Trophoblast cell (in vitro differentiated cells and primary cell): ENCODE measurements at regions not wholly inside any gene's neighbourhood (a gene's known extent, or its start where the extent isn't known, plus 50 kb on each side); places are given as distances from the start of the nearest gene placed in this dataset.

Source experiments
- DNase-seq, 2 donors: peaks; one replicate each; pipeline ENCODE4 v3.0.0-alpha.2; 2016
- H2AFZ ChIP-seq: 2 replicates; pipeline ENCODE4 v1.6.1; 2013; ENCODE audit warnings: low read length, moderate library complexity, mild to moderate bottlenecking; ENCODE audit not compliant: insufficient read depth, poor library complexity
- H2AK5ac ChIP-seq: 2 replicates; pipeline ENCODE4 v1.6.1; 2013; ENCODE audit warnings: mild to moderate bottlenecking, low read length
- H2BK120ac ChIP-seq: 2 replicates; pipeline ENCODE4 v1.6.1; 2013; ENCODE audit warnings: low read length, mild to moderate bottlenecking, moderate library complexity; ENCODE audit not compliant: insufficient read depth, poor library complexity
- H2BK12ac ChIP-seq: 2 replicates; pipeline ENCODE4 v1.6.1; 2013; ENCODE audit warnings: mild to moderate bottlenecking, low read length, moderate library complexity
- H2BK5ac ChIP-seq: 2 replicates; pipeline ENCODE4 v1.6.1; 2013; ENCODE audit warnings: low read length, low read depth, moderate library complexity, mild to moderate bottlenecking; ENCODE audit not compliant: poor library complexity
- H3K14ac ChIP-seq: 2 replicates; pipeline ENCODE4 v1.6.1; 2013; ENCODE audit warnings: mild to moderate bottlenecking, low read length
- H3K18ac ChIP-seq: 2 replicates; pipeline ENCODE4 v1.6.1; 2013; ENCODE audit warnings: mild to moderate bottlenecking, low read length
- H3K23ac ChIP-seq: 2 replicates; pipeline ENCODE4 v1.6.1; 2013; ENCODE audit warnings: low read length
- H3K27ac ChIP-seq: 2 replicates; pipeline ENCODE4 v1.5.1; 2013; ENCODE audit warnings: low read depth, mild to moderate bottlenecking, inconsistent platforms, low read length, moderate library complexity
- H3K27me3 ChIP-seq: 2 replicates; pipeline ENCODE4 v1.6.1; 2013; ENCODE audit warnings: inconsistent platforms, mild to moderate bottlenecking, low read length, moderate library complexity; ENCODE audit not compliant: insufficient read depth
- H3K36me3 ChIP-seq, 2 experiments: 1 replicate in 1 of 2; 2 replicates in 1 of 2; pipeline ENCODE4 v1.6.1; 2013; ENCODE audit warnings: low read length in 2 of 2, mild to moderate bottlenecking in 2 of 2, moderate library complexity in 1 of 2; ENCODE audit not compliant: insufficient read depth in 2 of 2, control insufficient read depth in 1 of 2
- H3K4ac ChIP-seq: 2 replicates; pipeline ENCODE4 v1.6.1; 2013; ENCODE audit warnings: low read depth, mild to moderate bottlenecking, low read length, moderate library complexity
- H3K4me1 ChIP-seq, 2 experiments: 1 replicate in 1 of 2; 2 replicates in 1 of 2; pipeline ENCODE4 v1.6.1; 2013; ENCODE audit warnings: low read length in 2 of 2, mild to moderate bottlenecking in 2 of 2, moderate library complexity in 1 of 2; ENCODE audit not compliant: insufficient read depth in 2 of 2, control insufficient read depth in 1 of 2
- H3K4me2 ChIP-seq: 2 replicates; pipeline ENCODE4 v1.6.1; 2013; ENCODE audit warnings: inconsistent platforms, mild to moderate bottlenecking, low read length, moderate library complexity
- H3K4me3 ChIP-seq: 2 replicates; pipeline ENCODE4 v1.5.1; 2013; ENCODE audit warnings: mild to moderate bottlenecking, low read depth, low read length, inconsistent platforms
- H3K79me1 ChIP-seq: one replicate; pipeline ENCODE4 v1.6.1; 2013; ENCODE audit warnings: low read length
- H3K79me2 ChIP-seq: 2 replicates; pipeline ENCODE4 v1.6.1; 2013; ENCODE audit warnings: low read length, mild to moderate bottlenecking; ENCODE audit not compliant: control insufficient read depth, insufficient read depth, poor library complexity
- H3K9ac ChIP-seq: 2 replicates; pipeline ENCODE4 v1.6.1; 2013; ENCODE audit warnings: mild to moderate bottlenecking, low read length
- H3K9me3 ChIP-seq: 2 replicates; pipeline ENCODE4 v1.6.1; 2013; ENCODE audit warnings: low read depth, mild to moderate bottlenecking, control low read depth, inconsistent platforms, low read length; ENCODE audit not compliant: insufficient read depth
- H4K12ac ChIP-seq: 2 replicates; pipeline ENCODE4 v1.6.1; 2013; ENCODE audit warnings: low read depth, mild to moderate bottlenecking, low read length, moderate library complexity
- H4K8ac ChIP-seq: 2 replicates; pipeline ENCODE4 v1.6.1; 2013; ENCODE audit warnings: low read depth, mild to moderate bottlenecking, low read length, moderate library complexity
- H4K91ac ChIP-seq: one replicate; pipeline ENCODE4 v1.6.1; 2013; ENCODE audit warnings: low read depth, mild to moderate bottlenecking, low read length, moderate library complexity
- WGBS: extraction: QIAGEN DNeasy Blood & Tissue Kit; methylation state at CpG from one replicate; pipeline ENCODE4 v1.1.7; 2013; ENCODE audit warnings: missing lambda C conversion rate; ENCODE audit not compliant: insufficient read length, insufficient coverage; ENCODE audit errors: extremely low coverage; 5-methylcytosine and 5-hydroxymethylcytosine counted together

DNA sequence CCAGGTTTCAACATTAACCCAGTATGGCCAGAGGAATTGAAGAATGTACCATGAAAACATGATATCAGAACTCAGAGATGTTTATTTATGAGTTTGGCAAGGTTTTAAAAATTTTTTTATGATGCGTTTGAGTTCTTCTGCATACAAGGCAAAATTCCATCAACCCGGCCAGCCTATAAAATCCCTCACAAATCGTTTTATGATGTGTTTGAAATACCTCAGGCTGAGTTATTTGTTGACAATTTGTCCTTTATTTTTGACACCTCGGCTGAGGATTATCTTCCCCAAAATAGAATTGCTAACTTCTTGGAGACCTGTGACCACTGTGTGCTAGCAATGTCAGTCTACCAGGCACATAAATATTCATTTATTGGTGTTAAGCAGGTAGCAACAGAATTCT, 91.9 kb upstream of the SLC24A3 start:
- no peak overlapping the region for H3K14ac ChIP-seq
- H3K4ac ChIP-seq = no peak overlapping the region
- no peak overlapping the region for H3K4me2 ChIP-seq
- no peak overlapping the region for H3K4me3 ChIP-seq
- no peaks in the 10 kb centered on the region for H3K27me3 ChIP-seq
- H2AK5ac ChIP-seq = no peak overlapping the region
- H3K36me3 ChIP-seq = no peaks in the 10 kb centered on the region
- no peak overlapping the region for H4K8ac ChIP-seq
- no peak overlapping the region for H4K12ac ChIP-seq
- no peak overlapping the region for H2BK12ac ChIP-seq
- no peak overlapping the region for H2BK5ac ChIP-seq
- no peaks in the 10 kb centered on the region for H3K4me1 ChIP-seq
- H3K18ac ChIP-seq = no peak overlapping the region
- no peaks in the 10 kb centered on the region for H3K79me1 ChIP-seq
- no peak overlapping the region for H3K27ac ChIP-seq
- no peak overlapping the region for H3K23ac ChIP-seq
- no peaks in the 10 kb centered on the region for H3K9me3 ChIP-seq
- DNase-seq = no peak
- WGBS = no CpG with 5 or more reads among the region's 4 CpGs
- no peak overlapping the region for H3K9ac ChIP-seq
- H4K91ac ChIP-seq = no peak overlapping the region
- H2BK120ac ChIP-seq = no peak overlapping the region
- H3K79me2 ChIP-seq = no peaks in the 10 kb centered on the region
- no peak overlapping the region for H2AFZ ChIP-seq

DNA sequence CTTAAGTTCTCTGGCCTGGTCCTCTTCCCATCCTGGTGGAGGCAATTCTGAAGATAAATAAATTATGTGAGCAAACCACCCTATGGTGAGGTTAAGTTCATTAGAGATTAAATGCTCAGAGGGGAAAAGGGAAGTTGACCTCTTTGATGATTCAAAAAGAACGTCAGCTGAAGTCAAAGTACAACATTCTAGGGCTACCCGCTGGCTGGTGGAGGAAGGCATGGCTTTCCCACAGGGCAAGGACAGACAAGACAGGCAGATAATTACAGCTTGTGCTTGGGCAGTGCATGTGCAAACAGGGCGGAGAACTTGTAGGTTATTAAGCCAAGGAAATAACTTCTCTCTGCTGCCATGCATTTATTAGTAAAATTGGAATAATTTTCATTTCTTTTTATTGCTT, 91.0 kb upstream of the SLC24A3 start:
- no peaks in the 10 kb centered on the region for H3K9me3 ChIP-seq
- no peaks in the 10 kb centered on the region for H3K4me1 ChIP-seq
- H4K91ac ChIP-seq = no peak overlapping the region
- H2BK12ac ChIP-seq = no peak overlapping the region
- H2BK120ac ChIP-seq = no peak overlapping the region
- no peak overlapping the region for H3K27ac ChIP-seq
- no peak overlapping the region for H3K4me3 ChIP-seq
- H2AK5ac ChIP-seq = no peak overlapping the region
- H4K12ac ChIP-seq = no peak overlapping the region
- no peaks in the 10 kb centered on the region for H3K36me3 ChIP-seq
- no peak overlapping the region for H4K8ac ChIP-seq
- H2BK5ac ChIP-seq = no peak overlapping the region
- H2AFZ ChIP-seq = no peak overlapping the region
- no peak overlapping the region for H3K18ac ChIP-seq
- H3K79me1 ChIP-seq = no peaks in the 10 kb centered on the region
- DNase-seq = peak in 1 of 2 donors; percentile 4
- H3K14ac ChIP-seq = no peak overlapping the region
- H3K4me2 ChIP-seq = no peak overlapping the region
- no CpG with 5 or more reads among the region's 3 CpGs for WGBS
- H3K79me2 ChIP-seq = no peaks in the 10 kb centered on the region
- H3K9ac ChIP-seq = no peak overlapping the region
- no peaks in the 10 kb centered on the region for H3K27me3 ChIP-seq
- no peak overlapping the region for H3K4ac ChIP-seq
- no peak overlapping the region for H3K23ac ChIP-seq

DNA sequence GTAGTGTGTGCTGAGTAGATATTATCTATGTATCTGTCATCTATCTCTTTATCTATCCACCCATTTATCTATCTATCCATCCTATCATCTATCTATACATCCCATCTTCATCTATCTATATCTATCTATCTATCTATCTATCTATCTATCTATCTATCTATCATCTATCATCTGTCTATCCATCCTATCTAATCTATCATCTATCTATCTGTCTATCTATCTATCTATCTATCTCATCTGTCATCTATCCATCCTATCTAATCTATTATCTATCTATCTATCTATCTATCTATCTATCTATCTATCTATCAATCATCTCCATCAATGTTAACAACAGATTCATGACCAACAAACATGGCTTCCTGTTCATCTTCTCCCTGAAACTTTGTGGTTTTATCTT, 90.5 kb upstream of the SLC24A3 start:
- Histone ChIP-seq H2AK5ac (no peak overlapping the region), H4K91ac (no peak overlapping the region), H2BK12ac (no peak overlapping the region), H3K4ac (no peak overlapping the region), H3K27me3 (no peaks in the 10 kb centered on the region), H3K4me3 (no peak overlapping the region), H3K4me1 (no peaks in the 10 kb centered on the region), H3K27ac (no peak overlapping the region), H4K12ac (no peak overlapping the region), H3K36me3 (no peaks in the 10 kb centered on the region), H3K9me3 (no peaks in the 10 kb centered on the region), H2BK5ac (no peak overlapping the region), H2AFZ (no peak overlapping the region), H3K4me2 (no peak overlapping the region), H3K23ac (no peak overlapping the region), H3K14ac (no peak overlapping the region), H2BK120ac (no peak overlapping the region), H3K79me1 (no peaks in the 10 kb centered on the region), H4K8ac (no peak overlapping the region), H3K18ac (no peak overlapping the region), H3K79me2 (no peaks in the 10 kb centered on the region), H3K9ac (no peak overlapping the region)
- no peak for DNase-seq

- no peak for DNase-seq
- Histone ChIP-seq H3K27me3 (no peaks in the 10 kb centered on the region), H3K36me3 (no peaks in the 10 kb centered on the region), H3K27ac (no peak overlapping the region), H3K14ac (no peak overlapping the region), H2BK5ac (no peak overlapping the region), H2AK5ac (no peak overlapping the region), H3K4me3 (no peak overlapping the region), H4K8ac (no peak overlapping the region), H4K91ac (no peak overlapping the region), H3K9me3 (no peaks in the 10 kb centered on the region), H3K18ac (no peak overlapping the region), H4K12ac (no peak overlapping the region), H2BK12ac (no peak overlapping the region), H3K23ac (no peak overlapping the region), H3K4ac (no peak overlapping the region), H2AFZ (no peak overlapping the region), H3K4me1 (no peaks in the 10 kb centered on the region), H3K79me2 (no peaks in the 10 kb centered on the region), H3K9ac (no peak overlapping the region), H3K4me2 (no peak overlapping the region), H2BK120ac (no peak overlapping the region), H3K79me1 (no peaks in the 10 kb centered on the region)
Measured at GRCh38 chr20:19122395-19122794, 90.0 kb upstream of the SLC24A3 start.

GRCh38 chr20:19125508-19125907, 86.9 kb upstream of the SLC24A3 start:
- Histone ChIP-seq H2BK120ac (no peak overlapping the region), H3K4ac (no peak overlapping the region), H2BK12ac (no peak overlapping the region), H4K91ac (no peak overlapping the region), H3K4me3 (no peak overlapping the region), H3K23ac (no peak overlapping the region), H3K4me1 (no peaks in the 10 kb centered on the region), H3K36me3 (no peaks in the 10 kb centered on the region), H3K9me3 (no peaks in the 10 kb centered on the region), H3K79me2 (no peaks in the 10 kb centered on the region), H3K9ac (no peak overlapping the region), H3K14ac (no peak overlapping the region), H3K4me2 (no peak overlapping the region), H2AFZ (no peak overlapping the region), H2AK5ac (no peak overlapping the region), H3K27ac (no peak overlapping the region), H4K12ac (no peak overlapping the region), H3K18ac (no peak overlapping the region), H2BK5ac (no peak overlapping the region), H3K27me3 (no peaks in the 10 kb centered on the region), H3K79me1 (no peaks in the 10 kb centered on the region), H4K8ac (no peak overlapping the region)
- no peak for DNase-seq
- WGBS = no CpG with 5 or more reads among the region's 1 CpG
